IMR-90 (cell line): ENCODE measurements at regions not wholly inside any gene's neighbourhood (a gene's known extent, or its start where the extent isn't known, plus 50 kb on each side); places are given as distances from the start of the nearest gene placed in this dataset.

Source experiments
- ATAC-seq: fragments of 200-7000 bp; cut with Tn5 transposase; 2 replicates; pipeline ENCODE4 v1.9.1; 2020; ENCODE audit warnings: low read depth, mild to moderate bottlenecking, moderate library complexity
- BruUV-seq: library from RNA; stranded (reverse); fragments of 400-500 nt; replicated peaks from 2 replicates; lab custom pipeline; 2021; lab: Mats Ljungman, UMichigan
- CTCF ChIA-PET: fragments of 300-600 bp; formaldehyde crosslinking; extraction: SDS; loops from one replicate; lab custom pipeline; 2021; ENCODE audit warnings: antibody characterized with exemption; lab: Yijun Ruan, JAX
- POLR2A ChIA-PET: fragments of 300-600 bp; sonication (Branson Sonifier 250); formaldehyde crosslinking; loops from one replicate; lab custom pipeline; 2022; ENCODE audit warnings: antibody characterized with exemption; ENCODE audit not compliant: unreplicated experiment; lab: Charles Lee
- DNase-seq: peaks from one replicate; pipeline ENCODE4 v3.0.0; 2013
- H2AFZ ChIP-seq: replicated peaks from 2 replicates; pipeline ENCODE3; 2013; ENCODE audit warnings: low read length, mild to moderate bottlenecking; ENCODE audit not compliant: poor library complexity
- H2AK5ac ChIP-seq: 2 replicates; pipeline ENCODE4 v1.6.1; 2013; ENCODE audit warnings: low read depth, low read length, inconsistent platforms
- H2AK9ac ChIP-seq: replicated peaks from 2 replicates; pipeline ENCODE3; 2013; ENCODE audit warnings: mild to moderate bottlenecking, low read depth, low read length, moderate library complexity; ENCODE audit not compliant: poor library complexity
- H2BK120ac ChIP-seq: 2 replicates; pipeline ENCODE4 v1.6.1; 2013; ENCODE audit warnings: low read depth, low read length, inconsistent platforms
- H2BK15ac ChIP-seq: 3 replicates; pipeline ENCODE4 v1.6.1; 2013; ENCODE audit warnings: low read depth, low read length, inconsistent platforms
- H2BK20ac ChIP-seq: 2 replicates; pipeline ENCODE4 v1.6.1; 2013; ENCODE audit warnings: low read depth, mild to moderate bottlenecking, inconsistent platforms, low read length, moderate library complexity
- H2BK5ac ChIP-seq: 2 replicates; pipeline ENCODE4 v1.6.1; 2013; ENCODE audit warnings: mild to moderate bottlenecking, low read depth, low read length, inconsistent platforms; ENCODE audit not compliant: poor library complexity, severe bottlenecking
- H3K14ac ChIP-seq: replicated peaks from 2 replicates; pipeline ENCODE4 v1.6.1; 2013; ENCODE audit warnings: low read depth, low read length, inconsistent platforms
- H3K18ac ChIP-seq: 2 replicates; pipeline ENCODE4 v1.6.1; 2013; ENCODE audit warnings: low read depth, low read length, control low read depth
- H3K23ac ChIP-seq: 2 replicates; pipeline ENCODE4 v1.6.1; 2013; ENCODE audit warnings: low read depth, low read length, inconsistent platforms
- H3K27ac ChIP-seq: 2 replicates; pipeline ENCODE4 v1.5.1; 2013; ENCODE audit warnings: mild to moderate bottlenecking, control low read depth, low read length; ENCODE audit not compliant: insufficient read depth
- H3K27me3 ChIP-seq: 2 replicates; pipeline ENCODE4 v1.6.1; 2013; ENCODE audit warnings: low read length; ENCODE audit not compliant: control insufficient read depth, insufficient read depth
- H3K36me3 ChIP-seq: 2 replicates; pipeline ENCODE4 v1.6.1; 2013; ENCODE audit warnings: low read length, mixed read lengths; ENCODE audit not compliant: control insufficient read depth, insufficient read depth
- H3K4ac ChIP-seq: 2 replicates; pipeline ENCODE4 v1.6.1; 2013; ENCODE audit warnings: low read depth, low read length, inconsistent platforms
- H3K4me1 ChIP-seq: 2 replicates; pipeline ENCODE4 v1.6.1; 2013; ENCODE audit warnings: low read length, mixed read lengths; ENCODE audit not compliant: control insufficient read depth, insufficient read depth
- H3K4me2 ChIP-seq: 2 replicates; pipeline ENCODE4 v1.6.1; 2013; ENCODE audit warnings: low read depth, mild to moderate bottlenecking, control low read depth, low read length, moderate library complexity
- H3K4me3 ChIP-seq: 2 replicates; pipeline ENCODE4 v1.5.1; 2013; ENCODE audit warnings: low read depth, mild to moderate bottlenecking, control low read depth, low read length, moderate library complexity; ENCODE audit not compliant: insufficient read depth
- H3K56ac ChIP-seq: 2 replicates; pipeline ENCODE4 v1.6.1; 2013; ENCODE audit warnings: low read length, inconsistent platforms; ENCODE audit not compliant: insufficient read depth; ENCODE audit errors: extremely low read depth
- H3K79me1 ChIP-seq, 2 experiments: 2 replicates each; pipeline ENCODE4 v1.6.1; 2013; ENCODE audit warnings: low read length in 2 of 2, inconsistent platforms in 1 of 2, low read depth in 1 of 2
- H3K9ac ChIP-seq: 2 replicates; pipeline ENCODE4 v1.6.1; 2013; ENCODE audit warnings: low read depth, low read length, control low read depth
- H3K9me1 ChIP-seq: 2 replicates; pipeline ENCODE4 v1.6.1; 2013; ENCODE audit warnings: low read length, inconsistent platforms; ENCODE audit not compliant: insufficient read depth
- H3K9me3 ChIP-seq: 2 replicates; pipeline ENCODE4 v1.6.1; 2013; ENCODE audit warnings: low read length; ENCODE audit not compliant: control insufficient read depth, insufficient read depth
- H4K20me1 ChIP-seq: 2 replicates; pipeline ENCODE4 v1.6.1; 2013; ENCODE audit warnings: low read length, inconsistent platforms; ENCODE audit not compliant: insufficient read depth
- H4K5ac ChIP-seq: 2 replicates; pipeline ENCODE4 v1.6.1; 2013; ENCODE audit warnings: mild to moderate bottlenecking, low read depth, low read length, control low read depth
- H4K8ac ChIP-seq, 2 experiments: 2 replicates each; pipeline ENCODE4 v1.6.1; 2013; ENCODE audit warnings: low read depth in 2 of 2, low read length in 2 of 2, control low read depth in 1 of 2, inconsistent platforms in 1 of 2
- H4K91ac ChIP-seq: 2 replicates; pipeline ENCODE4 v1.6.1; 2013; ENCODE audit warnings: low read depth, low read length, inconsistent platforms; ENCODE audit not compliant: insufficient read depth
- CEBPB ChIP-seq: IDR thresholded peaks from 2 replicates; pipeline ENCODE4 v1.6.1; 2012; ENCODE audit warnings: low read depth, low read length, improper control_type of control experiment
- CHD1 ChIP-seq: IDR thresholded peaks from 2 replicates; pipeline ENCODE4 v1.6.1; 2012; ENCODE audit warnings: low read depth, low read length, improper control_type of control experiment
- FOS ChIP-seq: fragments of 150-350 bp; IDR thresholded peaks from 2 replicates; pipeline ENCODE4 v1.6.1; 2016; ENCODE audit warnings: low read depth, low read length
- MAFK ChIP-seq: IDR thresholded peaks from 2 replicates; pipeline ENCODE4 v1.6.1; 2012; ENCODE audit warnings: low read depth, low read length, improper control_type of control experiment
- MAZ ChIP-seq: IDR thresholded peaks from 2 replicates; pipeline ENCODE4 v1.6.1; 2012; ENCODE audit warnings: low read depth, mild to moderate bottlenecking, low read length, improper control_type of control experiment, moderate library complexity, borderline replicate concordance
- MXI1 ChIP-seq: IDR thresholded peaks from 2 replicates; pipeline ENCODE4 v1.6.1; 2012; ENCODE audit warnings: low read depth, mild to moderate bottlenecking, low read length, moderate library complexity, borderline replicate concordance
- POLR2A ChIP-seq: IDR thresholded peaks from 2 replicates; pipeline ENCODE4 v1.6.1; 2012; ENCODE audit warnings: mild to moderate bottlenecking, low read depth, low read length
- RAD21 ChIP-seq: IDR thresholded peaks from 2 replicates; pipeline ENCODE4 v1.6.1; 2012; ENCODE audit warnings: low read length, improper control_type of control experiment
- RFX5 ChIP-seq: IDR thresholded peaks from 2 replicates; pipeline ENCODE4 v1.8.0; 2012; ENCODE audit warnings: low read depth, mild to moderate bottlenecking, low read length, moderate library complexity
- WGBS, 2 experiments: methylation state at CpG; one replicate each; pipeline versions ENCODE4 v1.1.5 to v1.1.7; 2013; ENCODE audit warnings: missing lambda C conversion rate in 2 of 2; ENCODE audit not compliant: insufficient read length in 1 of 2; ENCODE audit errors: extremely low coverage in 2 of 2; 5-methylcytosine and 5-hydroxymethylcytosine counted together
- dilution Hi-C: fragments of 300-500 bp; cut with HindIII; formaldehyde crosslinking; loops from one replicate; pipeline ENCODE4 v1.14.3; 2018; ENCODE audit warnings: low sequenced_read_pairs; ENCODE audit not compliant: unreplicated experiment
- in situ Hi-C: fragments of 300-500 bp; cut with MboI; formaldehyde crosslinking; loops from 3 replicates; pipeline ENCODE4 v1.14.3; 2019; ENCODE audit warnings: low sequenced_read_pairs, inconsistent platforms, mixed read lengths
- intact Hi-C: fragments of 100-400 bp; cut with micrococcal nuclease; formaldehyde crosslinking; loops from 2 replicates; pipeline ENCODE4 v1.10.0; 2022

GRCh38 chr6:28657381-28657768, 131.7 kb downstream of the GPX5 start:
- no peaks in the 10 kb centered on the region for H3K9me1 ChIP-seq
- H3K27me3 ChIP-seq, result peaks cover 3% of the 10 kb centered on the region; the same call in 1 of the 2 replicates
- dilution Hi-C loops (no loop called here), in situ Hi-C loops (no loop called here), intact Hi-C loops (loop anchor here (5.0 kb wide), 1 partner anchor 50 kb away; no protein-coding TSS in a partner anchor)
- H2AFZ ChIP-seq, result no peak overlapping the region
- H4K91ac ChIP-seq, result no peak overlapping the region
- no peak overlapping the region for H4K8ac ChIP-seq
- no peak overlapping the region for H3K9ac ChIP-seq
- ATAC-seq (no peak), DNase-seq (no peak)
- H2BK20ac ChIP-seq, result no peak overlapping the region
- H2BK120ac ChIP-seq, result no peak overlapping the region
- no TSS peak for BruUV-seq
- no peak overlapping the region for H2AK5ac ChIP-seq
- peak overlapping the region; percentile 86 for H3K4me2 ChIP-seq
- no peaks in the 10 kb centered on the region for H3K36me3 ChIP-seq
- no peak overlapping the region for H3K14ac ChIP-seq
- no peak overlapping the region for H3K4ac ChIP-seq
- CTCF ChIA-PET, result no interaction called here
- H3K23ac ChIP-seq, result no peak overlapping the region
- H3K79me1 ChIP-seq, result no peaks in the 10 kb centered on the region
- H2BK15ac ChIP-seq, result no peak overlapping the region
- no peak overlapping the region for H2BK5ac ChIP-seq
- H3K56ac ChIP-seq, result no peak overlapping the region
- TF ChIP-seq FOS (no peak), POLR2A (no peak), CEBPB (no peak), MXI1 (no peak), MAZ (no peak), RAD21 (no peak), RFX5 (no peak), CHD1 (no peak), MAFK (no peak)
- H3K27ac ChIP-seq, result no peak overlapping the region
- peak overlapping the region; percentile 23; the same call in 1 of the 2 replicates for H3K4me3 ChIP-seq
- no peak overlapping the region for H3K18ac ChIP-seq
- H3K4me1 ChIP-seq, result no peaks in the 10 kb centered on the region
- H4K20me1 ChIP-seq, result no peaks in the 10 kb centered on the region
- POLR2A ChIA-PET, result no interaction called here
- H2AK9ac ChIP-seq, result no peak overlapping the region
- no peak overlapping the region for H4K5ac ChIP-seq
- no peaks in the 10 kb centered on the region for H3K9me3 ChIP-seq
- WGBS, 2 experiments, result 0% methylated on average over 4 of the region's 10 CpGs; no CpG with 5 or more reads in 1 of the 2 experiments
